RWPE2 (cell line): ENCODE measurements at regions not wholly inside any gene's neighbourhood (a gene's known extent, or its start where the extent isn't known, plus 50 kb on each side); places are given as distances from the start of the nearest gene placed in this dataset.

Source experiments
- ATAC-seq: fragments of 200-7000 bp; cut with Tn5 transposase; 3 replicates; pipeline ENCODE4 v1.9.1; 2021; ENCODE audit warnings: low read depth
- DNase-seq: peaks from one replicate; pipeline ENCODE4 v3.0.0-alpha.2; 2020; ENCODE audit warnings: low spot score
- H3K27ac ChIP-seq: fragments of 450-650 bp; 2 replicates; pipeline ENCODE4 v1.5.1; 2017; ENCODE audit warnings: mild to moderate bottlenecking; ENCODE audit not compliant: poor library complexity, severe bottlenecking
- H3K27me3 ChIP-seq: fragments of 250-450 bp; sonication (Bioruptor Pico); 2 replicates; pipeline ENCODE4 v1.5.1; 2021; ENCODE audit warnings: mild to moderate bottlenecking, moderate library complexity; ENCODE audit not compliant: insufficient read depth, poor library complexity, severe bottlenecking
- H3K36me3 ChIP-seq: fragments of 250-450 bp; sonication (Bioruptor Pico); 2 replicates; pipeline ENCODE4 v1.5.1; 2020; ENCODE audit warnings: low read depth, mild to moderate bottlenecking, moderate library complexity
- H3K4me1 ChIP-seq: fragments of 250-450 bp; sonication (Bioruptor Pico); 2 replicates; pipeline ENCODE4 v1.5.1; 2021; ENCODE audit warnings: mild to moderate bottlenecking, moderate library complexity; ENCODE audit not compliant: insufficient read depth, poor library complexity, severe bottlenecking
- H3K4me3 ChIP-seq: fragments of 250-450 bp; sonication (Bioruptor Pico); 2 replicates; pipeline ENCODE4 v1.5.1; 2021; ENCODE audit warnings: mild to moderate bottlenecking, moderate library complexity; ENCODE audit not compliant: severe bottlenecking
- H3K9me3 ChIP-seq: fragments of 250-450 bp; sonication (Bioruptor Pico); 2 replicates; pipeline ENCODE4 v1.5.1; 2021; ENCODE audit warnings: mild to moderate bottlenecking, moderate library complexity; ENCODE audit not compliant: severe bottlenecking
- TF ChIP-seq, protein P1 (sequence below): fragments of 450-650 bp; IDR thresholded peaks from one replicate; pipeline ENCODE4 v1.5.1; 2017; ENCODE audit warnings: mild to moderate bottlenecking, moderate library complexity; ENCODE audit not compliant: poor library complexity, severe bottlenecking

DNA sequence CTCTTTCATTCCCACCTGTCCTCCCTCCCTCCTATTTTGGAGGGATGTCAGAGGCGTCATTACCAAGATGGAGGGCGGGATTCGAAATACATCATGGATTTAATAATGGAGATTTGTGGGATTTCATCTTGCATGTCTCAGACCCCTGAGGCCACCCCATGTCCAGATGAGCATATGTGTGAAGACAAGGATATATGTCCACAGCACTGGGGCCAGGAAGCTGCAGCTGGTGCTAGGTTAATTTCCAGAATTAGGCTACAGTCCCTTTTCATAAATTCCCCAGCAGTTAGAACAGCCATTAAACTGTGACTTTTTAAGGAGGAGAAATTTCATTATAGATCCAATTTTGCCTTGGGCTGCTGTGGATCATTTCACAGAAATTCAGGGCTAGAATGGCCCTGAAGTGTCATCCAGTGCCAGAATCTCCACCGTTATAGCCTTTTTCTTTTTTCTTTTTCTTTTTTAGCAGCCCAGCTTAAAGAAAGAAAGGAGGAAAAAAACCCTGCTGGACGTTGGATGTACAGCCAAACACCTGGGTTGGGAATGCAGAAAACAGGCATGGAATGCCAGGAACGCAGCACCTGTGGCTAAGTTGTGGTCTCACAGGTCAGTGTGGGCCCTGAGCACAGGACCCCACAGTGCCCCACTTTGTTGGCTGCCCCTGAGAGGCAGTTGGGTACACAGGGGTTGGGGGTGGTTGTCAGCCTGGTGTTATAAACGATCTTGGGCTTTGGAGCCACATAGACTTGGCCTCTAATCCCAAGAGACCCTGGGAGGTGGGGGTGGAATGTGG is 50.2 kb upstream of the CXCL14 start:
- Histone ChIP-seq H3K27me3 (no peaks in the 10 kb centered on the region), H3K4me3 (no peak overlapping the region), H3K9me3 (no peaks in the 10 kb centered on the region), H3K4me1 (no peaks in the 10 kb centered on the region), H3K36me3 (no peaks in the 10 kb centered on the region), H3K27ac (no peak overlapping the region)
- ATAC-seq (no peak), DNase-seq (no peak)
- TF ChIP-seq, protein P1, sequence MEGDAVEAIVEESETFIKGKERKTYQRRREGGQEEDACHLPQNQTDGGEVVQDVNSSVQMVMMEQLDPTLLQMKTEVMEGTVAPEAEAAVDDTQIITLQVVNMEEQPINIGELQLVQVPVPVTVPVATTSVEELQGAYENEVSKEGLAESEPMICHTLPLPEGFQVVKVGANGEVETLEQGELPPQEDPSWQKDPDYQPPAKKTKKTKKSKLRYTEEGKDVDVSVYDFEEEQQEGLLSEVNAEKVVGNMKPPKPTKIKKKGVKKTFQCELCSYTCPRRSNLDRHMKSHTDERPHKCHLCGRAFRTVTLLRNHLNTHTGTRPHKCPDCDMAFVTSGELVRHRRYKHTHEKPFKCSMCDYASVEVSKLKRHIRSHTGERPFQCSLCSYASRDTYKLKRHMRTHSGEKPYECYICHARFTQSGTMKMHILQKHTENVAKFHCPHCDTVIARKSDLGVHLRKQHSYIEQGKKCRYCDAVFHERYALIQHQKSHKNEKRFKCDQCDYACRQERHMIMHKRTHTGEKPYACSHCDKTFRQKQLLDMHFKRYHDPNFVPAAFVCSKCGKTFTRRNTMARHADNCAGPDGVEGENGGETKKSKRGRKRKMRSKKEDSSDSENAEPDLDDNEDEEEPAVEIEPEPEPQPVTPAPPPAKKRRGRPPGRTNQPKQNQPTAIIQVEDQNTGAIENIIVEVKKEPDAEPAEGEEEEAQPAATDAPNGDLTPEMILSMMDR = no peak
